ENCODE measurements at regions not wholly inside any gene's neighbourhood (a gene's known extent, or its start where the extent isn't known, plus 50 kb on each side); places are given as distances from the start of the nearest gene placed in this dataset.

DNA sequence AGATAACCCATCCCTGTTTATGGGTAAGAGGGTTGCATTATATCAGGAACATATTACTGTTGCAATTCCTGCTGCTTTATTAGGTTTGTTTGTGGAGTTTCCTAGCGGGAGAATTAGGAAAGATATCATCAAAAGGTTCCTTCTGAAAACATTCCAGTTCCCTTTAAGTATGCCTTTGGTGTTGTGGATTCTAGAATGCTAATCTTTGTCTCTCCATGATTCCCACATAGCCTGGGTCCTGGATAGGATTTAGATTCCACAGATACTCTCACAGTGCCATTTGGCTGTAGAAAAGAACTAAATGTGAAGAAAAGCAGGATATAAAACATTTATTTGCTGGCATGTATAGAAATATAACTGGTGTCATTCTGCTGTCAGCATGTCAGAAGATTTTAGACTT is 338.7 kb downstream of the PCDH18 start:
- no peak for DNase-seq

DNA sequence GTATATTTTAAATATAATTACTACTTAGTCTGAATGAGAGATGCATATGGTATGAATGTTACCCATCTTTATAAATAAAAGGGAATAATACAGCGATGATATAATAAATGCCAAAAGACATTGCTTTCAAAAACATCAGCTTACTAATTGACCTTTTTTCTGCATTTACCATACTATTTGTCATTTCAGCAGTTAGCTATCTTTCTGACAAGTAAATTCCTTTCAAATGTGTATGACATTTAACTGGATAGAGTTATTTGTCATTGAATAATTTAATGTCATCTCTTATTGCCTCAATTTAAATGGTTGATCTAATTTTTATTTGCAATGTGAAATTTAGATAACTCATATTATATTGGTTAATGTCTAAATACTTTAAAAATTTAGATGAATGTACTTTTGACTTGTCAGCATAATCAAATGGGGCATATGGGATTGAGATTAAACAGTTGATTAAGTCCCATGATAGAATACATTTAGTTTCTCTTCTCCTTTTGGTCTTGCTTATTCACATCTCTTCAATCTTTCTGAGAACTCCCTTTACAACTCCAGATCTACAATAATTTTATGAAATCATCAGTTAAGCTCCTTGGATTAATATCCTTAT is 350.9 kb downstream of the PCDH18 start:
- DNase-seq = no peak

DNA sequence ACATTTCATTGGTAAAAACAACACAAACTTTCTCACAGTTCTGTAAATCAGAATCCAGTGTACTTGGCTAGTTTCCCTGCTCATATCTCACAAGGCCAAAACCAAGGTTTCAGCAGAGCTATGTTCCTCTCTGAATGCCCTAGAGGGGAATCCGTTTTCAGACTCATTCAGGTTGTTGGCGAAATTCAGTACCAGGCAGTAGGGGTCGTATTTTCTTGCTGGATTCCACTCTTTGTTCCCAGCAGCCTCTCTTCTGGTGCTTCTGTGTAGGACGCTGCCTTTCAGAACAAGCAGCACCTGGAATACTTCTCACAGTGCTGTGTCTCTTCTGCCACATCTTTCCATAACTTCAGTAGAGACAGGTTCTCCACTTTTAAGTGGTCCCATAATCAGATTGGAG is 351.9 kb downstream of the PCDH18 start:
- DNase-seq = no peak

DNA sequence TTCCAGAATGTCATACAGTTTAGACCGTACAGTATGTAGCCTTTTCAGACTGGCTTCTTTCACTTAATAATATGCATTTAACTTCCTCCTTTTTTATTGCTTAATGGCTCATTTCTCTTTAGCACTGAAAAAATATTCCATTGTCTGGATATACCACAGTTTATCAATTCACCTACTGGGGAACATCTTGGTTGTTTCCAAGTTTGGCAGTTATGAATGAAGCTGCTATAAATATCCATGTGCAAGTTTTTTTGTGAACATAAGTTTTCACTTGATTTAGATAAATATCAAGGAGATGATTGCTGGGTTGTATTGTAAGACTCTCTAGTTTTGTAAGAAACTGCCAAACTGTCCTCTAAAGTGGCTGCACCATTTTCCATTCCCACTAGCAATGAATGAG is 375.5 kb downstream of the PCDH18 start:
- no peak for DNase-seq

DNA sequence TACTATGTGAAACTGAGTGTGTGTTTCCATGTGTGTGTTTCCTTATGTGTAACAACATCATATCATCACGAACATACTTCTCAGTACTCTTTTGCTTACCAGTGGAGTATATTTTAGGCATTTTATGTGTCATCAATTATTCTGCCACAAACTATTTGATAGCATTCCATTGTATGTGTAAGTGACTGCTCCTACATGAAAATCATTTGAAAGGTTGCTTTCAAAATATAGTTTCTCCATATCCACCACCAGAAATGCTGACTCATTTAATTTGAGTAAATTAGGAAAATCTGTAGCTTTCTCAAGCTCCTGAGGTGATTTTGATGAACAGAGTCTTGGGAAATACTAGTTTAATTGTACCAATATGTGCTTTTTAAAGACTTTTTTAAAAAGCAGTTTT is 376.2 kb downstream of the PCDH18 start:
- DNase-seq = no peak

DNA sequence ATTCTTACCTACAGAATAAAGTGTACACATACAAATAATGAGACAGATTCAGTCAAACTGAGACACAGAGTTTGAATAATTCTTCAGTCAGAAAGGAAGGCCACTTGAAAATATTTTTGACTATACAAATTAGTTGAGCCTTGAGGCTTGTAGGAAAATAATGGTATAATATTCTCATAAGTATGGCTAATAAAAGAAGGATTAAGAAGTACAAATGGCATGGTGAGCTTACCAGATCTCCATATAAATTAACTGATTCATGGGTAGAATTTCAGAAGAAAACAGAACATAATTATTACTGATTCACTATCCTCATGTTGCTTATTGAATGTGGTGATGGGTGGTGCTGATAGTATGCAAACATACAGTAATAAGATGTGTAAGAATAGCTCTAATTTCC is 401.1 kb downstream of the PCDH18 start:
- no peak for DNase-seq

DNA sequence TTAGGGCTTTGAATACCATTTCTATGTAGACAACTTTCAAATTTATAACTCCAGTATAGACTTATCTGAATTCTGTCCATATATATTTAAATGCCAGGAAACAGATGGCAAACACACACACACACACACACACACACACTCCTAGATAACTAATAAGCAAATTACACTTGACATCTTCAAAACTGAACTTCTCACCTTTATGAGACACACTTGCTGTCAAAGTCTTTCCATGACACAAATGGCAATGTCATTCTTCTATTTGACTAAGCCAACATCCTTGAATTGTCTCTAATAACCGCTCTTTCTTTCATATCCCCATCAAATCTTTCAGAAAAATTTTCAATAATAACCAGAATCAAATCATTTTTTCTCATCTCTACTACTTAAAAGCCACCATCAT is 402.4 kb downstream of the PCDH18 start:
- DNase-seq = no peak

DNA sequence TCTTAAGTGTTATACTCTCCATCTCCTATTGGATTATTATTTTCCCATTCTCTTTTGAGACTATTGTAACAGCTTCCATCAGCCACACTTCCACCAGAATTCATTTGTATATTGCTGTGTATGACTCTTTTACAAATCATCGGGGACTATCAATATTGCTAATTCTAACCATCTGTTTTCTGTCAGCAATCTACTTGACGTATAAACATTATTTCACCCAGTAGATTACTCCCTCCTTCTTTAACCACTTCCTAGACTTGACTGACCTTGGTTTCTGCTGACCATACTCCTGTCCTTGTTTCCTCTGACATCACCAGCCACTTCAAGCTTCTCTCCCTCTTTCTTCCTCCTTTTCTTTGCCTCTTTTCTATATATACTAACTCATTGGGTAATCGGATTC is 402.9 kb downstream of the PCDH18 start:
- DNase-seq = no peak

DNA sequence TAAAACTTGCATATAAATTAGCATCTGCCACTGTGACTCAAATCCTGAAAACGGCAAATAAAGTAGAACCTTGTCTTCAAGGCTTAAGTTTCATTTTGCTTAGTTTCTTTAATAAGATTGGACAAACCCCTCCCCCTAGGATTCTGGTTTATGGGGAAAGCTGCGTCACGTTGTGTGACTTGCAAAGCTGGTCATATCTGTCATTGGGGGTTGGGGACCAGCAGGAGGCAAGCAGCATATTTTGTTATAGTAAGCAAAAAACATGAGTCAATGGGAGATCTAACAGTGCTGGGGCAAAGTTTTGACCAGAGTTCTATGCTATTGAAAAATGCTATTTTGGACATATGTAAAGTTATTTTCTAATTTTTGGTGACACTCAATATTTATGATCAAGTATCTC is 407.3 kb downstream of the PCDH18 start:
- no peak for DNase-seq

DNA sequence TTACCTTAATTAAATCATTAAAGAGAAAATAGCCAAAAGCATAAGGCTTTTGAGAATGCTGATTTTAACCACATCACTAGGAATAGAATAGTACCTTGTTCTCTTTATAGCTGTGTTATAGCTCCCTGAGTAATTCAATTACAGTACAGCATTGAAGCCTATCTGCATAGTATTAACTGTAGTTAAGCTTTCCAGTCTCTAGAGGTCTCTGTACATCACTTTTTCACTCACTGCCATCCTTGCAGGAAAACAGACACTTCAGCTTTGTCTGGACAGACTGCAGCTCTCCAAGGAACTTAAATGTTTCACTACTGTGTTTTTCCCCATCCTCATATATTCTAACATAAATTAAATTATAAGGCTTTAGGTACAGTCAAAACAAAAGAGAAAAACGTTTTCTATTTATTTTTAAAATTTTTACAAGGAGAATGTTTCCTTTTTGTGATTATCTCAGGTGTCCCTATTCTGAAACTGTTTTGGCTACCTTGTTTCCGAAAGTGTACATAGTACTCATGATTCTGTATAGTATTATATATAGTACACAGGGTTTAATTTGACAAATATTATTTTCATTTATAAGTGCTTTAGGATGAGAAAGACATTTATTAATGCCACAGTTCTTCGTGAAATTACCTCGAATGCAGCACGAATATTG is 407.9 kb downstream of the PCDH18 start:
- no peak for DNase-seq

DNA sequence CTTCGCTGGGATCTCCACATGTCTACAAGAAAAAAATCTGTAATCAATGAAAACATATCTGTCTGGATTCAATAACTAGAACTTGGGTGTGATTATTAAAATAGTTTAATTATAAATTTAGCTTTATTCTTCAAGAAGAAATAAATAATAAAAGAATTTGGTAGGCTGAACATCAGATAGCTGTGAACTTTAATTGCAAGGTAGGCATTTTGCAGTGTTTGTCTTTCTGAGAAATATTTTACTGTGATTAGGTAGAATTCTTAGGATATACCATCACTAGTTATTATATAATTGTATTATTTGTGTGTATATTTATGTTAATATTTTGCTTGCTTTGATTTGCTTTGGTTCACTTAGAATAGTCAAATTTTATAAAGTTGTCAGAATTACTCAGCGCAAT is 409.4 kb downstream of the PCDH18 start:
- no peak for DNase-seq

DNA sequence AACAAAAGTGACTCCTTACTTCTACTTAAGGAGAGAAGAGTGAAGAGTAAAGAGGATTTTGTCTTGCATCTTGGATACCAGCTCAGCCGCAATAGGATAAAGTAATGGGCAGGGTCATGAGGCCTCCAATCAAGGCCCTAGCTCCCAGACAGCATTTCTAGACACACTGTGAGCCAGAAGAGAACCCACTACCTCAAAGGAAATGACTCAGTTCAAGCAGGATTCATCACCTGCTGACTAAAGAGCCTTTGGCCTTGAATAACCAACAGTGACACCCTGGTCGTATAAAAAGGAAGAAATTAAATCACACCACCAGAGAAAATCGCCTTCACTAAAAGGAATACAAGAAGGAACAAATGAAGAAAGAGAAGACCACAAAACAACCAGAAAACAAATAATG is 416.1 kb downstream of the PCDH18 start:
- DNase-seq = no peak

DNA sequence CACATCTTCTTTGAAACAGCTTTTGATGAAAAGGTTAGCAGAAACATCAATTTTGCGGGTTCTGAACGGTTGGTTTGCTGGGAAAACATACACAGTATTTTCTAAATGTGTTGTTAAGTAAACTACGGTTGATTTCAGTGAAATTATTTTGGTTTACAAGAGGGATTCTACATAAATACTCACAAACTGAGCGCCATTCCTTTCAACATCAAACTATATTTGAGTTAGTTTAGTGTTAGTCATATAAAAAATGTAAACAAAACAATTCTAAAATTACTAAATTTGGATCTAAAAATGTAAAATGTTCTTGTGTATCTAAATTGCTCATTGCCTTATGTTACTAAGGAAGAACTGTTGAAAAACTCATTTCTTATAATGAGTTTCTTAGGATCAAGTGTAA is 425.6 kb downstream of the PCDH18 start:
- DNase-seq = no peak

DNA sequence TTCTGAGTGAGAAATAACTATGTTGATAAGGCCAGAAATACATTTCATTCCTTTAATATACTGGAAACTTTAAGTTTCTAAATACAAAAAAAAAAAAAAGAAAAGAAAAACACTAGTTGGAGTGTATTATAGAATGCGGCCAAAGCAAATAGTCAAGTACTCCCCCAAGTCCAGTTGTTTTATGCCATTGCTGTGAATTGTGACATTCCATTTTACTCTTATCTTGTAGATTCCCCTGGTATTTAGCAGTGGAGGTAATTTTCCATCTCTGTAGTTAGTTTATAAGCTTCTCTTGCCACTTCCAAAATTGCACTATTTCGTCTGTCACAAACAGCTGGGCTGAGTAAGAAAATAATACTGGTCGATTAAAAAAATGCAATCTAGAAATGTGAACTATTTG is 426.0 kb downstream of the PCDH18 start:
- no peak for DNase-seq

DNA sequence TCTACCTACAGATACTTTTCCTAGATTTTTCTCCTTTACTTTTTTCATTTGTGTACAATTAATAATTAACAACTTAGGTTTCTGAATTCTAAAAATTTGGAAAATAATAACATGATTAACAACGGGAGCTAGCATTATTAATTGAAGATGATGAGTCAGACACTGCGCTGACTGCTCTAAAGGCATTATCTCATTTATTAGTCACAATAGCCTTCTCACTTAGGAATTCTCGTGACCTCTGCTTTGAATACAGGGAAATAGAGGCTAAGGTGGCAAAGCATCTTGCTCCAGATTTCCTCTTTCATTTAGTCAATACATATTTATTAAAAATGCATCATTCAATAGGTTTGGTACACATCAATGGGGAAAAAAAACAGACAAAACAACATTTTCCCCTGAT is 441.3 kb downstream of the PCDH18 start:
- no peak for DNase-seq

DNA sequence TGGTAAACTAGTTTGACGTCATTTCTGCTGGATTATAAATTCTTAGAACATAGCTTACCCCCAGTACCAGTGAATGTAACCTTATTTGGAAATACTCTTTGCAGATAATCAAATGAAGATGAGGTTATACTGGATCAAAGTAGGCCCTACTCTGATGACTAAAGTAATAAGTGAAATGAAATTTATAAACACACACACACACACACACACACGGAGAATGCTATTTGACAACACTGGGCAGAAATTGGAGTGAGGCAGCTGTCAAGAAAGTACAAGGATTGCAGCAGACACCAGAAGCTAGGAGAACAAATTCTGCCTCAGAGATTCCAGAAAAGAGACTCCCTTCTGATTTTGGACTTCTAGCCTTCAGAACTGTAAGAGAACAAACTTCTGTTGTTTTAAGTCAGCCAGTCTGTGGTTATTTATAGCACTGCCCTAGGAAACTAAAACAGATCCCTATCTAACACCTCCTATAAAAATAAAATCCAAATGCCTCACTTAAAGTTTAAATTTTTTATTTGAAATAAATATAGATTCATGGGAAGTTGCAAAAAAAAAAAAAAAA is 448.6 kb downstream of the PCDH18 start:
- no peak for DNase-seq

DNA sequence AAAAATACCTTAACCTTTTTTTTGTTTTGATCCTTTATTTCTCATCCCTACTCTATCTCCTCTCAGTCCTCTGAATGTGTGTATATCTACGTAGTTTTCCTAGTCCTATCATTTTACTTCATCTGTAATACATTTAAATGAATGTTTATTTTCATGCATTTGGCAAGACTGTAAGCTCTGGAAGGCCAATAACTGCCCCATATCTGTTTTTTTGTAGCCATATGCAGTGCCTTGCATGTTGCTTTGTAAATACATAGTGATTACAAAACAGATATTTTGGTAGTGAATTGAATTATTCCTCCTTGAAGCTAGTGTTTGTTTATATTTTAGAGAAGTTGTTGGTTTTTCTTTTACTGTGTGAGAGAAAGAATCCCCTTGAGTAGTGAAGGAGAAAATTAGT is 450.2 kb downstream of the PCDH18 start:
- no peak for DNase-seq

DNA sequence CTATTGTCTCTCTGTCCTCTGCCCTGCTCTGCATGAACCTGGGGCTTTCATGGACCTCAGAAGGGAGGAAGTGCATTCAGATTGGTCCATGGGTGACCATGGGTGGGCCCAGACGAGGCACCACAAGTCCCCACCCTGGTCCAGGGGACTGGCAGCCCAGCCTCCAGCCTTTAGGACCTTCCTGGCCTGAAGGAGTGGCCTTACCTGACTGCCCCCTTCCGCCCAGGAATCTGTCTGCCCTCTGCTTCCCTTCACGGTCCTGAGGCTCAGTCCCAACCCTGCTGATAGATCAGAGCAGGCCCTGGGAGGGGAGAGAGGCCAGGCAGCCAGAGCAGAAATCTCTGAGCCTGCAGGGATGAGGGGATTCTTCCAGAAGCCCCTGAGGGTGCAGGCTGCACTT is 455.4 kb downstream of the PCDH18 start:
- DNase-seq = no peak

DNA sequence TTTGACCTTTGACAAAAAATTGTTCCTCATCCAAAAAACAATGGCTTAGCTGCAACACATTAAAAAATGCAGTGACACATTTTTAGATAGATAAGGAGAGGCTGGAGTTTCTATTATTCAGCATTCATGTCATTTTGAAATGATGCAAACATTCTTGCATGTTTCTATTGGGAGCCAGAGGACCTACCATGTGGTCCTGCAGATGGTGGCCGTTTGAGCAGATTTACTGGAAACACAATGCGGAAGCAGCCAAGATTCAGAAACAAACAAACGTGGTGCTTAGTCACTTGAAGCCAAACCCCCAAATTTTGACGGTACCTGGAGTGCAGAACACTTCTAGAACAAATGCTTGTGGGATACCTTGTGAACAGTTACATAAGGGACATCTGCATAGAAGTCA is 456.7 kb downstream of the PCDH18 start:
- no peak for DNase-seq

DNA sequence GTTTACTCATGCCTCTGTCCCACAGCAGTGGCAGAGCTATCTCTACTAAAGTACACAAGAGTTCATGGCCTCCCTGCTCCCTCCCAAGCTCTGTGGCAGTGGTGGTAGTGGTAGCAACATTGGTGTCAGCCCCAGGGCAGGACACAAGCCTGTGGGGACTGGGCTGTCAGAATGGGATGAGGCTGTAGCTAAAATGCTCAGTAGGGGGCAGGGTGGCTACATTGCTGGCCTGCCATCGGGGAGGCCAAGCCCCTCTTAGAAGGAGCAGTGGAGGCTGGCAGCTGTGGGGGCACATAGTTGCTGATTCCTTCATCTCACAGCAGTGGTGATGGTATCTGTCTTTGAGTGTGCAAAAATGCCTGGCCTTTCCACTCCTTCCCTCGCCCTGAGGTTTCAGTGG is 461.7 kb downstream of the PCDH18 start:
- DNase-seq = no peak

DNA sequence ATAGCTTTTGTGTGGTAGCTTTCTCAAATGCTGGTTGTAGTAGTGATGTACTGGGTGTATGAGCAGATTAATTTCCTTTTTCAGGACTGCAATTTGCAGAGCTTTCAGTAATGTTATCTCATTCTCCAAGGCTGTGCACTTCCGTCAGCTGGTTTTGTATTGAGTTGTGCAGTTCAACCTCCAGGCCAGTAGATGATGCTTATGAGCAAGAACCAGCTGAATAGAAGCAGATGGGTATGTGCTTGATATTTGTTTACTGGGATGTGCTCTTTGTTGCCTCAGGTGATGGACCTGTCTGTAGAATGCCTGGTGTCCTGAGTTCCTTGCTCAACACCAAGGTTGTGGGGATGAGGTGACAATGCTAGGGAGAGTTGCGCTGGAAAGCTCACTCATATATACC is 462.8 kb downstream of the PCDH18 start:
- no peak for DNase-seq

DNA sequence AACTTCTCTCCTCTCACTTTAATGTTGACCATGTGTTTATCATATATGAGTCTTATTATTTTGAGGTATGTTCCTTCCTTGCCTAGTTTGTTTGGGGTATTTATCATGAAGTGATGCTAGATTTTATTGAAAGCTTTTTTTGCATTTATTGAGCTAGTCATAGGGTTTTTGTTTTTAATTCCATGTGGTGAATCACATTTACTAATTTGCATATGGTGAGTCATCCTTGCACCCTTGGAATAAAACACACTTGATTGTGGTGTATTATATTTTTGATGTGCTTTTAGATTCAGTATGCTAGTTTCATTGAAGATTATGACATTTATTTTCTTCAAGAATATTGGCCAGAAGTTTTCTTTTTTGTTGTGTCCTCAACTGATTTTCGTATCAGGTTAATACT is 464.6 kb downstream of the PCDH18 start:
- DNase-seq = no peak

DNA sequence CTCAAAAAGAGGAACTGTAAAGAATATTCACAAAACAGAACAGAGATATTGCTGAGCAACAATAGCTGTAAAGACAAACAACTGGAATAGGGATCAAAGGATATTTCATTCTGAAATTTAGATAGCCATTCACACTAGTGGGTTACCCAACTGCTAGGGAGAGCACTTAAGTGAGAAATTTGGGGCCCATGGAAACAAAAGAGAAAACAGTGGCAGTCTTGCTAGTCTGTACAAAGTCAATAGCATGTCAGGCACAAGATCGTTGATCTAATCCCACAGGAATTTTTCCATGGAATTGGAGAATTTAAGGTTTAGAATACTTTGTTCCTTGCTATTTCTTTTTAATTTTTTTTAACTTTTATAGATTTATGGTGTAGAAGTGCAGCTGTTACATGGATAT is 467.0 kb downstream of the PCDH18 start:
- no peak for DNase-seq

DNA sequence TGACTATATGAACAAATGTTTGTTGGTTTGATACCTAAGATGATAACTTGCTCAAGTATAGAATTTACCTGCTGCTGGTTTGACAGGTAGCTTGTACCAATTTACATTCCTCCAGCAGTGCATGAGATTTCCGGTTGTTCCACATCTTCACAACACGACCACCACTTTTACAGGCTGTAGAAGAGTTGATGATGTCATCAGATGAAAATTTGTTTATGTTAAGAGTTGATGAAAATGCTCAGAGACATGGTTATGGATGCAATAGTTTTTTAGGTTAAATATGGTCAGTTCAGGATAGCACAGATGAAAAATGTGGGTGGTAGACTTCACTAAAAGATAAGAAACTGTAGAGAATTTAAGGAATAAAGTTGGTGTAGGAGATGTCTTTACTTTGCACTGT is 468.3 kb downstream of the PCDH18 start:
- no peak for DNase-seq

DNA sequence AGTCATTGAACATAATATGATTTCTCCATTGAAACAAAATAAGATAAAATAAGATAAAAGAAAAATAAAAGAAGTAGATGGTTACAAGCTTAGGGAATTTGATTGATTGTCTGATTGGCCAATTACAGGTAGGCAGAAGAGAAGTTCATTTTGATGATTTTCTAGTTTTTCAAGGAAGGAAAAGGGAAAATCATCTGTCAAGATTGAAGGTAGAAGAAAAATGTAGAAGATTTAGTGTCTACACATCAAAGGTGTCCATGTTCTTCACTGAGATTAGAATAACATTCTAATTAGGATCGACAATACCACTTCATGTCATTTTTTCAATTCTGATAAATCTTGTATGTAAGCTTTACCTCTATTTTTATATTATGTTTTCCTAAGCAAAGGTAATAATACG is 489.1 kb downstream of the PCDH18 start:
- DNase-seq = no peak
